Colonic mucosa (tissue), 4 donors: ENCODE measurements at regions not wholly inside any gene's neighbourhood (a gene's known extent, or its start where the extent isn't known, plus 50 kb on each side); places are given as distances from the start of the nearest gene placed in this dataset.

Source experiments
- DNase-seq: peaks from one replicate; pipeline ENCODE4 v3.0.0-alpha.2; 2020
- H3K27ac ChIP-seq: fragments of 200-600 bp; one replicate; pipeline ENCODE4 v1.8.0; 2021
- H3K27me3 ChIP-seq: fragments of 200-600 bp; one replicate; pipeline ENCODE4 v1.8.0; 2021
- H3K36me3 ChIP-seq: fragments of 200-600 bp; one replicate; pipeline ENCODE4 v1.8.0; 2021
- H3K4me1 ChIP-seq: fragments of 200-600 bp; one replicate; pipeline ENCODE4 v1.8.0; 2021; ENCODE audit warnings: mild to moderate bottlenecking
- H3K4me3 ChIP-seq: fragments of 200-600 bp; one replicate; pipeline ENCODE4 v1.8.0; 2021
- H3K9ac ChIP-seq, 2 donors: one replicate each; pipeline ENCODE4 v1.7.0; 2013; ENCODE audit warnings: control low read depth in 2 of 2, low read depth in 2 of 2, low read length in 2 of 2
- H3K9me3 ChIP-seq: fragments of 200-600 bp; one replicate; pipeline ENCODE4 v1.8.0; 2021
- CTCF ChIP-seq: fragments of 200-600 bp; IDR thresholded peaks from one replicate; pipeline ENCODE4 v1.8.0; 2022; ENCODE audit warnings: antibody characterized with exemption, mild to moderate bottlenecking
- intact Hi-C: fragments of 100-400 bp; cut with DNase I; formaldehyde crosslinking; loops from one replicate; pipeline ENCODE4 v1.14.1; 2022
- donor health status: healthy.
- donor health status: DM: no; HTN: no; CAD: no.
- donor health status: DM: no; HTN: no; CAD: no.

- no peaks in the 10 kb centered on the region for H3K4me1 ChIP-seq
- intact Hi-C loops, result no loop called here
Observed at GRCh38 chr2:129354631-129355030, 624.8 kb upstream of the RAB6C start.

DNA sequence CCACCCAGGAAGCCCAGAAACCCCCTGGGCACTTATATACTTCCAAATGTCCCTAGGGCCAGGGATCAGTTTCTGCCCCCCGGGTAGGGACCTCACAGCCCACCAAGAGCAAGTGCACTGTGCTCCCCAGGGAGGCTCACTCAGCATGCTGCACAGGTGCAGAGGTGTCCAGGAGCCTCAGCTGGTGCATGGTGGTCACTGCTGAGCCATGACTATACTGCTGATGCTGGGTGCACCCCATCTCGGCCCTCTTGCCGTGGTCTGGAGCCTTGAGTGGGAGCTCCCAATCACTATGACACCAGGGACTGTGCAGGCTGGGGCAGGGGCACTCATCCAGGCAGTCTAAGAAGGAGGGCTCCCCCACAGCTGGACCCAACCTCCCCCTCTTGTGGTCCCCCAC lies 617.8 kb upstream of the RAB6C start:
- DNase-seq, result no peak
- Histone ChIP-seq H3K4me3 (no peak overlapping the region), H3K9ac (no peak overlapping the region)

More at GRCh38 chr2:129354631-129355030, 624.8 kb upstream of the RAB6C start:
- H3K9me3 ChIP-seq, result no peaks in the 10 kb centered on the region
- H3K36me3 ChIP-seq, result no peaks in the 10 kb centered on the region
- no peaks in the 10 kb centered on the region for H3K27me3 ChIP-seq
- TF ChIP-seq CTCF, result no peak
- DNase-seq, result no peak
- H3K9ac ChIP-seq, result no peak overlapping the region
- H3K27ac ChIP-seq, result no peak overlapping the region
- no peak overlapping the region for H3K4me3 ChIP-seq

GRCh38 chr2:129366263-129366662 lies 613.2 kb upstream of the RAB6C start:
- DNase-seq, result no peak

More for the DNA sequence above, 617.8 kb upstream of the RAB6C start:
- Histone ChIP-seq H3K36me3 (no peaks in the 10 kb centered on the region), H3K27me3 (no peaks in the 10 kb centered on the region), H3K9me3 (no peaks in the 10 kb centered on the region), H3K27ac (no peak overlapping the region), H3K4me1 (no peaks in the 10 kb centered on the region)
- TF ChIP-seq CTCF, result no peak
- intact Hi-C loops, result no loop called here

DNA sequence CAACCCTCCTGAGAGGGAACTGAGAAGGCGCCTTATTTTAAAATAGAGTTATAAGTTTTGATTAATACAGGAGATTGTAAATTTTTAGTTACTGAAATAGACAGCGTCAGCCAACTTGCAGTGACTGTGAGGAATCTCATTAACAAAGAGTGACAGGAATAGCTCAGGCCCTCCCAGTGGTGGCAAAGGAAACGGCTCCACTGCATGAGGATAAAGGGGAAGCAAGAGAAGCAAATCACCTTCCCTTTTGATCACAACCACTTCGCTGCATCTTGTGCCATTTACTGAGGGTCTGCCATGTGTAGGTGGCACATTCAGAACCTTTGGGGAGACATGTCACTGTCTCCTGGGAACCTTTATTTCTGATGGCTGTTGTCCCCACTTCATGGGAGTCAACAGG lies 612.4 kb upstream of the RAB6C start:
- no peaks in the 10 kb centered on the region for H3K9me3 ChIP-seq
- no peaks in the 10 kb centered on the region for H3K27me3 ChIP-seq
- TF ChIP-seq CTCF, result no peak
- H3K4me1 ChIP-seq, result no peaks in the 10 kb centered on the region
- no peak overlapping the region for H3K4me3 ChIP-seq
- no peak overlapping the region for H3K27ac ChIP-seq
- no peak for DNase-seq
- no peaks in the 10 kb centered on the region for H3K36me3 ChIP-seq
- H3K9ac ChIP-seq, result no peak overlapping the region
- intact Hi-C loops, result no loop called here

More at GRCh38 chr2:129366263-129366662, 613.2 kb upstream of the RAB6C start:
- Histone ChIP-seq H3K9me3 (no peaks in the 10 kb centered on the region), H3K27me3 (no peaks in the 10 kb centered on the region), H3K4me3 (no peak overlapping the region), H3K36me3 (no peaks in the 10 kb centered on the region), H3K9ac (no peak overlapping the region), H3K4me1 (no peaks in the 10 kb centered on the region), H3K27ac (no peak overlapping the region)
- intact Hi-C loops, result no loop called here
- TF ChIP-seq CTCF, result no peak

DNA sequence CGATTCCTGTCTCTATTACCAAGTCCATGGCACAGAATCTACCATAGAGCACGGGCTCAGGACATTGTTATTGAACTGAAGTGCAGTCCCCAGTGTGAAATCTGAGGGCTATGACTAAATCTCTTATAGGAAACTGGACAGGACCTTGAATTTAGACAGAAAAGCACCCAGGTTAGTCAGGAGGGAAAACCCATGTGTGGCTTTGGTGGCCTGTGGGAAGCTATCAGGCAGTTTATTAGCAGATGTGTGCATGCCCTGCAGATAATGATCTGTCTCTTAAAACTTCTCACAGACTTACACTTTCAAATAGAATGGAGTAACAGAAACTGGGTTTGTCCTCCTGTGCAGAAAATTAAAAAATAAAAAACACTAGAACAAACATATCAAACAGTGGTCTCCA lies 610.0 kb upstream of the RAB6C start:
- Histone ChIP-seq H3K36me3 (no peaks in the 10 kb centered on the region), H3K4me1 (no peaks in the 10 kb centered on the region), H3K9me3 (no peaks in the 10 kb centered on the region), H3K27ac (no peak overlapping the region), H3K27me3 (no peaks in the 10 kb centered on the region), H3K9ac (no peak overlapping the region), H3K4me3 (no peak overlapping the region)
- DNase-seq, result no peak
- TF ChIP-seq CTCF, result no peak
- intact Hi-C loops, result no loop called here

GRCh38 chr2:129374452-129374851 lies 605.0 kb upstream of the RAB6C start:
- Histone ChIP-seq H3K27me3 (no peaks in the 10 kb centered on the region), H3K4me3 (no peak overlapping the region), H3K9ac (no peak overlapping the region), H3K9me3 (no peaks in the 10 kb centered on the region), H3K27ac (no peak overlapping the region), H3K36me3 (no peaks in the 10 kb centered on the region), H3K4me1 (no peaks in the 10 kb centered on the region)
- intact Hi-C loops, result no loop called here
- no peak for TF ChIP-seq CTCF
- DNase-seq, result no peak
